Kidney epithelial cell (primary cell): ENCODE measurements at regions not wholly inside any gene's neighbourhood (a gene's known extent, or its start where the extent isn't known, plus 50 kb on each side); places are given as distances from the start of the nearest gene placed in this dataset.

ENCODE experiments used
- DNase-seq: peaks from one replicate; pipeline ENCODE4 v3.0.0-alpha.2; 2010; ENCODE audit warnings: low read depth
- H3K27me3 ChIP-seq: 2 replicates; pipeline ENCODE4 v1.6.0; 2011; ENCODE audit warnings: low read length; ENCODE audit not compliant: control insufficient read depth, insufficient read depth
- H3K36me3 ChIP-seq: 2 replicates; pipeline ENCODE4 v1.5.1; 2011; ENCODE audit warnings: low read length; ENCODE audit not compliant: control insufficient read depth, insufficient read depth
- H3K4me3 ChIP-seq: 2 replicates; pipeline ENCODE4 v1.5.1; 2011; ENCODE audit warnings: low read depth, mild to moderate bottlenecking, control low read depth, low read length
- TF ChIP-seq, protein P1 (sequence below): IDR thresholded peaks from 2 replicates; pipeline ENCODE4 v1.5.1; 2011; ENCODE audit warnings: mild to moderate bottlenecking, moderate library complexity, low read length, control low read depth, inconsistent platforms; ENCODE audit not compliant: insufficient read depth, poor library complexity, severe bottlenecking

DNA sequence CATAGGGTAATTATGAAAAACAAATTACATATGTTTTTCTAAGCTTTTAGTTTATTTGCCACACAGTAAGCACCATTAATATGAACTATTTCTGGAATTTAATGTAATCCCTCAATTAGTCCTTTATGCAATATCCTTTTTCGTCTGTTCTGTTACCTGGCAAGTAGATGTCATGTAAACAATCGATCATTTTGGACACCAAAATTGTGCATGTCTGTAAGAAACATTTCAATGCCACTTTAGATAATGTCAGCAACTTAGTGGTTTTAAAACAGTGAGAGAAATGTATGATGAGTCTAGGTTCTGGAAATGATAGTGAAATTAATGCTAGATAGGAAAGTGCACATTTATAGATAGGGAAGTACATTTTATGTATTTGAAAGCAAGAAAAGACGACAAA, 986.6 kb downstream of the ZPLD1 start:
- DNase-seq, result no peak
- no peaks in the 10 kb centered on the region for H3K27me3 ChIP-seq
- no peak overlapping the region for H3K4me3 ChIP-seq
- H3K36me3 ChIP-seq, result no peaks in the 10 kb centered on the region
- TF ChIP-seq, protein P1, sequence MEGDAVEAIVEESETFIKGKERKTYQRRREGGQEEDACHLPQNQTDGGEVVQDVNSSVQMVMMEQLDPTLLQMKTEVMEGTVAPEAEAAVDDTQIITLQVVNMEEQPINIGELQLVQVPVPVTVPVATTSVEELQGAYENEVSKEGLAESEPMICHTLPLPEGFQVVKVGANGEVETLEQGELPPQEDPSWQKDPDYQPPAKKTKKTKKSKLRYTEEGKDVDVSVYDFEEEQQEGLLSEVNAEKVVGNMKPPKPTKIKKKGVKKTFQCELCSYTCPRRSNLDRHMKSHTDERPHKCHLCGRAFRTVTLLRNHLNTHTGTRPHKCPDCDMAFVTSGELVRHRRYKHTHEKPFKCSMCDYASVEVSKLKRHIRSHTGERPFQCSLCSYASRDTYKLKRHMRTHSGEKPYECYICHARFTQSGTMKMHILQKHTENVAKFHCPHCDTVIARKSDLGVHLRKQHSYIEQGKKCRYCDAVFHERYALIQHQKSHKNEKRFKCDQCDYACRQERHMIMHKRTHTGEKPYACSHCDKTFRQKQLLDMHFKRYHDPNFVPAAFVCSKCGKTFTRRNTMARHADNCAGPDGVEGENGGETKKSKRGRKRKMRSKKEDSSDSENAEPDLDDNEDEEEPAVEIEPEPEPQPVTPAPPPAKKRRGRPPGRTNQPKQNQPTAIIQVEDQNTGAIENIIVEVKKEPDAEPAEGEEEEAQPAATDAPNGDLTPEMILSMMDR, result no peak

DNA sequence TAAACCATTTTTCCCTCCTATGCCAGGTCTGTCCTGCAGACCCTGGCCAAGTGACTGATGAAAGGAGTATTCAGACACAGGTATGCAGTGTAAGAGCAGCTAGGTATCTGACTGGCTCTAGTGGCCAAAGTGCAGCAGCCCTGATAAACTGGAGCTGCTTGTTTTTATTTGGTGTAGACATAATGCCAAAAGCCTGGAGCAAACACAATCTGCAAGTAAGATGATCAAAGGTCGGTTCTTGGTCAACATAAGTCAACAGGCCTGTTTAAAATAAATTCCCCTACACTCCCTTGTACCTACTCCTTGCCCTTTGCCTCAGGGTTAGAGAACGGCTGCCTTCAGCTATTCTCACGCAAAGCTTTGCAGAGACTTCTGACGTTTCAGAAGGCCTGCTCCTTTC, 1003.1 kb downstream of the ZPLD1 start:
- Histone ChIP-seq H3K27me3 (no peaks in the 10 kb centered on the region), H3K36me3 (no peaks in the 10 kb centered on the region), H3K4me3 (no peak overlapping the region)
- TF ChIP-seq, protein P1, result no peak
- DNase-seq, result no peak

DNA sequence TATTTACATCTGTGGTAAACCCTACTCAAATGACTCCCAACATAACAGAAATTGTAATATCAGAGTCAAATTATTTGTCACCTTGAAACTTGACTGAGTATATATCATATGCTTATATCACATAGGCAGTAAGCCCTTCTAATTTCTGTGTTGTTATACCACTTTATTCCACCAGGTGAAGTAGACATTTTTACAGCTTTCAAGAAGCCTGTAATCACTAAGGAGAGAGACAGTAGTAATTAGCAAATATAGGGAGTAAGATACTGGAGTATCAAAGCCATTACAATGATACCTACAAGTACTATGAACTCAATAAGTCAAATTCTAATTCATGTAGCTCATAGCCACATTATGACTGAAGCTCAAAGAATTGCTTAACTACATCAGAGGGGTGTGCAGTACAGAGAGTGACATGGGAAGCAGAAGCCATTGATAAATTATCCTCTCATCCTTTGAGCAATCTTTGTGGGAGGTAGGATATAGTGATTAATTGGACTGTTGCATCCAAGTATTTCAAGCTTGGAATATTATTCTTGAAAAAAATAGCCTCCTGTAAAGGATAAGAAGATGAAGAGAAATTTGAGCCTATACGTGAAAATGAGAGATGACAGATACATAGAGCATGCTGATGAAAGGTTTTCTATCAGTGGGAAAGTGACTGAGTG, 1005.9 kb downstream of the ZPLD1 start:
- TF ChIP-seq, protein P1, result peak; percentile 34
- Histone ChIP-seq H3K27me3 (no peaks in the 10 kb centered on the region), H3K4me3 (no peak overlapping the region), H3K36me3 (no peaks in the 10 kb centered on the region)
- no peak for DNase-seq

DNA sequence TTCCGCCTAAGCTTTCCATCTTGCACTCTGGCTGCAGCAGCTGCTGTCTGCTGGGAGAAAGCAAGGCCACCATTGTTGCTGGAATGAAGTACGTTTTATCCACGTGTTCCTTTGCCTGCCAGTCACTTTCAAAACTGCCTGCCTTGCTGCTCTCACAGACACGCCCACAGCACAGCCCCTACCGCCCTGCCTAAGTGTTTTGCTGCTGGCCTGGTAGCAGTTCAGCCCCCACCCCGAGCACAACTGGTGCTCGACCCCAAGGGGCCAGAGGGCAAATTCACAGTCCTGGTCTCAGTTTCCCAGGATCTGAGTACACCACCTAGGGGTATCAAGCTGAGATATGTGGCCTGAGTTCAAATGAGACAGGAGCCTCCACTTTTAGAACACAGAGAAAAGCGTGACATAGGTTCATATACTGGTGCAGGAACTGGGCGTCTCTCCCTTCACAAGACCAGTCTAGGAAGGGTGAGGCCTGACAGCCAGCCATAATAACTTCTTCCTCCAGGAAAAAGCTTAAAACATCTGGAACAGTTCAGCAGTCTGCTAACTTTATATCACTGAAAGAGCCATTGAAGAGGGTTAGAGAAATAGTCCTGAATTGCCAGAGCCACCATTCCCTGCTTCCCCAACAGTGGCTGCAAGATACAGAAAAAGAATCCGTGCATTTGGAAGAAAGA, 1012.3 kb downstream of the ZPLD1 start:
- H3K4me3 ChIP-seq, result no peak overlapping the region
- DNase-seq, result no peak
- H3K36me3 ChIP-seq, result no peaks in the 10 kb centered on the region
- TF ChIP-seq, protein P1, result no peak
- H3K27me3 ChIP-seq, result no peaks in the 10 kb centered on the region

DNA sequence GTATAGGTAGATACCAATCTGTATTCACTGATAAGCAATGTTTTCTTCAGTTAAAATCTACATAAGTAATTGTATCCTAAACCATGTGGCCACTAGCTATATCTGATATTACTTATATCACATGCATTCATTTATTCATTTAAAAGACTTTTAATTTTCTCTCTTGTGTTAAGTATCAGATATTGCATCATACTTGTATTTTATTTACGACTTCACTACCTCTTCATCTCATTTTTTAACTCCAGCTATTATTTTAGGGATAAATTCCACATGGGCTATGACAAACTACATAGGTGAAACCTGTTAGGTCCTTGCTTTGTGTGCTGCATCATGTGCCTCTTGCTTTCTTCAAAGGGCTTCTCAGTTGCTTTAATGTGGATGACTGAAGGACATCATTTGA, 1018.3 kb downstream of the ZPLD1 start:
- no peaks in the 10 kb centered on the region for H3K27me3 ChIP-seq
- no peaks in the 10 kb centered on the region for H3K36me3 ChIP-seq
- TF ChIP-seq, protein P1, result no peak
- no peak for DNase-seq
- no peak overlapping the region for H3K4me3 ChIP-seq

DNA sequence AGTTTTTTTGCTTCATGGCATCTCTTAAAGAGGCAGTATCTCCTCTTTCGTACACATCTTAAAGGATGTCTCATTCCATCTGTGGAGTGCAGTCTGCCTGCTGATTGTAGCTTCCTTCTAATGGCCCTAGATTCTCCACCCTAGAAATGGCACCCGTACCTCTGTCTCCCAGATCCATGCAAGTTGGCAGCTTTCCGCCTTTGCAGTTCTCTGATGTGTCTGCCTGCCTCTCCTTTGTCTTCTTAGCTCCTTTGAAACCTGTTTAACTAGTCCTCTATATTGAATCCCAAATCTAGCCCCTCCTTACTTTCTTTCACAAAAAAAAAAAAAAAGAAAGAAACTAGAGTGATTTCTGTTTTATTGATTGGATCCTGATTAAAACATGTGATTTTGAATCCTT, 1025.0 kb downstream of the ZPLD1 start:
- TF ChIP-seq, protein P1, result no peak
- no peak for DNase-seq
- Histone ChIP-seq H3K4me3 (no peak overlapping the region), H3K27me3 (no peaks in the 10 kb centered on the region), H3K36me3 (no peaks in the 10 kb centered on the region)
